ENCODE measurements at regions not wholly inside any gene's neighbourhood (a gene's known extent, or its start where the extent isn't known, plus 50 kb on each side); places are given as distances from the start of the nearest gene placed in this dataset.

- no peaks in the 10 kb centered on the region for H3K36me3 ChIP-seq (ENCODE audit: insufficient read depth, low read length)
- no peak overlapping the region for H3K4me3 ChIP-seq (ENCODE audit: low read depth, low read length, poor library complexity, severe bottlenecking)
- no peaks in the 10 kb centered on the region for H4K20me1 ChIP-seq (ENCODE audit: insufficient read depth, low read length)
- H3F3A ChIP-seq (ENCODE audit: insufficient read depth, low read length) = no peaks in the 10 kb centered on the region
- TF ChIP-seq CTCF (IDR thresholded peaks at IDR 0.05; ENCODE audit: low read length) (no peak), EZH2 (IDR thresholded peaks at IDR 0.05; ENCODE audit: borderline replicate concordance, low read length) (no peak)
- H3K79me2 ChIP-seq (ENCODE audit: insufficient read depth, low read length) = no peaks in the 10 kb centered on the region
- no peaks in the 10 kb centered on the region for H3K27me3 ChIP-seq (ENCODE audit: insufficient read depth, low read length)
- H3K4me2 ChIP-seq (ENCODE audit: low read length) = no peak overlapping the region
- H3K4me1 ChIP-seq (ENCODE audit: insufficient read depth, low read length, severe bottlenecking) = no peaks in the 10 kb centered on the region
- no peaks in the 10 kb centered on the region for H3K9me3 ChIP-seq (ENCODE audit: low read length)
- H3K9ac ChIP-seq (ENCODE audit: low read length) = no peak overlapping the region
- no peaks in the 10 kb centered on the region for H3K9me2 ChIP-seq (ENCODE audit: low read depth, low read length)
- no peak overlapping the region for H3K27ac ChIP-seq (ENCODE audit: low read depth, low read length, poor library complexity, severe bottlenecking)
- H2AFZ ChIP-seq (ENCODE audit: low read length) = no peak overlapping the region
Measured at GRCh38 chr5:39497322-39497721, 72.5 kb upstream of the DAB2 start.

GRCh38 chr5:39495227-39495626 is 70.4 kb upstream of the DAB2 start:
- Histone ChIP-seq H3K4me1 (ENCODE audit: insufficient read depth, low read length, severe bottlenecking) (no peaks in the 10 kb centered on the region), H3K27ac (ENCODE audit: low read depth, low read length, poor library complexity, severe bottlenecking) (no peak overlapping the region), H3K36me3 (ENCODE audit: insufficient read depth, low read length) (no peaks in the 10 kb centered on the region), H3K9me3 (ENCODE audit: low read length) (no peaks in the 10 kb centered on the region), H3K79me2 (ENCODE audit: insufficient read depth, low read length) (no peaks in the 10 kb centered on the region), H3K4me3 (ENCODE audit: low read depth, low read length, poor library complexity, severe bottlenecking) (no peak overlapping the region), H3K9me2 (ENCODE audit: low read depth, low read length) (no peaks in the 10 kb centered on the region), H3F3A (ENCODE audit: insufficient read depth, low read length) (no peaks in the 10 kb centered on the region), H4K20me1 (ENCODE audit: insufficient read depth, low read length) (no peaks in the 10 kb centered on the region), H3K9ac (ENCODE audit: low read length) (no peak overlapping the region), H3K4me2 (ENCODE audit: low read length) (no peak overlapping the region), H3K27me3 (ENCODE audit: insufficient read depth, low read length) (no peaks in the 10 kb centered on the region), H2AFZ (ENCODE audit: low read length) (no peak overlapping the region)
- TF ChIP-seq CTCF (IDR thresholded peaks at IDR 0.05; ENCODE audit: low read length) (no peak), EZH2 (IDR thresholded peaks at IDR 0.05; ENCODE audit: borderline replicate concordance, low read length) (no peak)

DNA sequence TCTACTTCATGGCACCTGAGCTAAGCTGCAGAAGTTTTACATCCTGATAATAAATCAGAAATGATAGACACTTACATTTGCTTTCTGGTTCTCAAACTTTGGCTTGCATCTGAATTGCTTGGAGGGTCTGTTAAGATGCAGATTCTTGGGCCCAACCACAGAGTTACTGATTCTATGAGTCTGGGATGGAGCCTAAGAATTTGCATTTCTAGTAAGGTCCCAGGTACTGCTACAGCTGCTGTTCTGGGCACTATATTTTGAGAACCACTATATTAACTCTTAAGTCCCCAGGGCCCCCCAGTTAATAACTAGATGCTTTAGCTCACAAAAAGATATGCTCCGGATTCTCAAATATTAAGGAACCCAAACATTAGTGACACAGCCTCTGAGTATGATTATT is 69.8 kb upstream of the DAB2 start:
- Histone ChIP-seq H3K27ac (ENCODE audit: low read depth, low read length, poor library complexity, severe bottlenecking) (no peak overlapping the region), H3K4me2 (ENCODE audit: low read length) (no peak overlapping the region), H3K9ac (ENCODE audit: low read length) (no peak overlapping the region)

More for the DNA sequence above, 69.8 kb upstream of the DAB2 start:
- Histone ChIP-seq H3K4me1 (ENCODE audit: insufficient read depth, low read length, severe bottlenecking) (no peaks in the 10 kb centered on the region), H2AFZ (ENCODE audit: low read length) (no peak overlapping the region), H3K79me2 (ENCODE audit: insufficient read depth, low read length) (no peaks in the 10 kb centered on the region), H3F3A (ENCODE audit: insufficient read depth, low read length) (no peaks in the 10 kb centered on the region), H3K9me3 (ENCODE audit: low read length) (no peaks in the 10 kb centered on the region), H3K9me2 (ENCODE audit: low read depth, low read length) (no peaks in the 10 kb centered on the region), H3K4me3 (ENCODE audit: low read depth, low read length, poor library complexity, severe bottlenecking) (no peak overlapping the region), H4K20me1 (ENCODE audit: insufficient read depth, low read length) (no peaks in the 10 kb centered on the region), H3K27me3 (ENCODE audit: insufficient read depth, low read length) (no peaks in the 10 kb centered on the region), H3K36me3 (ENCODE audit: insufficient read depth, low read length) (no peaks in the 10 kb centered on the region)
- TF ChIP-seq CTCF (IDR thresholded peaks at IDR 0.05; ENCODE audit: low read length) (no peak), EZH2 (IDR thresholded peaks at IDR 0.05; ENCODE audit: borderline replicate concordance, low read length) (no peak)
